C4-2B (cell line): ENCODE measurements at regions not wholly inside any gene's neighbourhood (a gene's known extent, or its start where the extent isn't known, plus 50 kb on each side); places are given as distances from the start of the nearest gene placed in this dataset.
"Not testable (repeated sequence)": the region's sequence is repeated elsewhere in the genome, so short reads cannot be mapped to it uniquely, and the experiment has no call there.

Experiments
- CTCF ChIP-seq: fragments of 450-650 bp; conservative IDR thresholded peaks from 2 replicates; pipeline ENCODE4 v1.5.1; 2017; ENCODE audit warnings: mild to moderate bottlenecking
- ZFX ChIP-seq: fragments of 450-650 bp; IDR thresholded peaks from 2 replicates; pipeline ENCODE4 v1.6.1; 2017

GRCh38 chrX:835857-836256 lies 205.3 kb downstream of the SHOX start:
- TF ChIP-seq CTCF, ZFX: not testable (repeated sequence)
